Fibroblast of mammary gland (primary cell): ENCODE measurements at regions not wholly inside any gene's neighbourhood (a gene's known extent, or its start where the extent isn't known, plus 50 kb on each side); places are given as distances from the start of the nearest gene placed in this dataset.
"Not testable (repeated sequence)": the region's sequence is repeated elsewhere in the genome, so short reads cannot be mapped to it uniquely, and the experiment has no call there.

Experiments used
- DNase-seq: peaks from one replicate; pipeline ENCODE4 v3.0.0-alpha.2; 2010; ENCODE audit warnings: low read depth
- H3K4me3 ChIP-seq: 2 replicates; pipeline ENCODE4 v1.5.1; 2011; ENCODE audit warnings: low read depth, mild to moderate bottlenecking, low read length, moderate library complexity; ENCODE audit not compliant: control insufficient read depth
- TF ChIP-seq, protein P1 (sequence below): conservative IDR thresholded peaks from 2 replicates; pipeline ENCODE4 v1.5.1; 2011; ENCODE audit warnings: low read depth, low read length, inconsistent platforms; ENCODE audit not compliant: control insufficient read depth, insufficient read depth

- H3K4me3 ChIP-seq: no peak overlapping the region
- no peak for DNase-seq
- TF ChIP-seq, protein P1, sequence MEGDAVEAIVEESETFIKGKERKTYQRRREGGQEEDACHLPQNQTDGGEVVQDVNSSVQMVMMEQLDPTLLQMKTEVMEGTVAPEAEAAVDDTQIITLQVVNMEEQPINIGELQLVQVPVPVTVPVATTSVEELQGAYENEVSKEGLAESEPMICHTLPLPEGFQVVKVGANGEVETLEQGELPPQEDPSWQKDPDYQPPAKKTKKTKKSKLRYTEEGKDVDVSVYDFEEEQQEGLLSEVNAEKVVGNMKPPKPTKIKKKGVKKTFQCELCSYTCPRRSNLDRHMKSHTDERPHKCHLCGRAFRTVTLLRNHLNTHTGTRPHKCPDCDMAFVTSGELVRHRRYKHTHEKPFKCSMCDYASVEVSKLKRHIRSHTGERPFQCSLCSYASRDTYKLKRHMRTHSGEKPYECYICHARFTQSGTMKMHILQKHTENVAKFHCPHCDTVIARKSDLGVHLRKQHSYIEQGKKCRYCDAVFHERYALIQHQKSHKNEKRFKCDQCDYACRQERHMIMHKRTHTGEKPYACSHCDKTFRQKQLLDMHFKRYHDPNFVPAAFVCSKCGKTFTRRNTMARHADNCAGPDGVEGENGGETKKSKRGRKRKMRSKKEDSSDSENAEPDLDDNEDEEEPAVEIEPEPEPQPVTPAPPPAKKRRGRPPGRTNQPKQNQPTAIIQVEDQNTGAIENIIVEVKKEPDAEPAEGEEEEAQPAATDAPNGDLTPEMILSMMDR: no peak
Measured at GRCh38 chr21:22804151-22804550, 1805.9 kb downstream of the NCAM2 start.

DNA sequence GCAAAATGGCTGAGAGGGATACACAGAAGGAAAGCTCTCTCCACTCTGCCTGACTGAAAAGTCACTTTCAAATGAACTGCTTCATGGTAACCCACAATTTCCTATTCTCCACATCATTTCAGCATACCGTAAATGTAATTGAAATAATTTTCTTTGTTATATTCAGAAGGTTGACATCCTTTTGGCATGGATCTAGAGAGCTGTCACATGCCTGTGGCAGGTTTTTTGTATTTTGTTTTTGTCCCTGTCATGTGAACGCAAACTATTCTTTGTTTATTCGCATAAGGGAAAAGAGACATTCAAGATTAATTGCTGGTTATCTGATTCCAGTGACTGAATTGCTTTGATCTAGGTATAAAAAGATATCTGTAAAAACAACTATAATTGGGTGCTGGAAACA lies 1808.1 kb downstream of the NCAM2 start:
- no peak for DNase-seq
- TF ChIP-seq, protein P1: no peak
- H3K4me3 ChIP-seq: no peak overlapping the region

DNA sequence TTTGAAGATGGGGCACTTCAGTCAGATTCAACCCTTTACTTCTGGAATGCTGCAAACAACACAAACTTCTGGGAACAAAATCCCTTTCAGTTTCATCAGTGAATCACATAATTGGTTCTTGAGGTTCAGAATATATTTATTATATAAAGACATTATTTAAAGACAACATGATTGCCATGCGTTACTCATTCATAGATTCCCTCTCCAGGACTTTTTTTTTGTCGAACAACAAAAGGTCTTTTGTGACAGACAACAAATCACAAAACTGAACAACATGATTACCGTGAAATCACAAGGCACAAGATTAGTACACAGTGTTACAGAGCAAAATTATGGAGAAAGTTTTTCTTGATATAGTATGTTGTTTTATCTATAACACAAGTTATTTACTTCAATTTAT lies 1815.0 kb downstream of the NCAM2 start:
- TF ChIP-seq, protein P1: no peak

DNA sequence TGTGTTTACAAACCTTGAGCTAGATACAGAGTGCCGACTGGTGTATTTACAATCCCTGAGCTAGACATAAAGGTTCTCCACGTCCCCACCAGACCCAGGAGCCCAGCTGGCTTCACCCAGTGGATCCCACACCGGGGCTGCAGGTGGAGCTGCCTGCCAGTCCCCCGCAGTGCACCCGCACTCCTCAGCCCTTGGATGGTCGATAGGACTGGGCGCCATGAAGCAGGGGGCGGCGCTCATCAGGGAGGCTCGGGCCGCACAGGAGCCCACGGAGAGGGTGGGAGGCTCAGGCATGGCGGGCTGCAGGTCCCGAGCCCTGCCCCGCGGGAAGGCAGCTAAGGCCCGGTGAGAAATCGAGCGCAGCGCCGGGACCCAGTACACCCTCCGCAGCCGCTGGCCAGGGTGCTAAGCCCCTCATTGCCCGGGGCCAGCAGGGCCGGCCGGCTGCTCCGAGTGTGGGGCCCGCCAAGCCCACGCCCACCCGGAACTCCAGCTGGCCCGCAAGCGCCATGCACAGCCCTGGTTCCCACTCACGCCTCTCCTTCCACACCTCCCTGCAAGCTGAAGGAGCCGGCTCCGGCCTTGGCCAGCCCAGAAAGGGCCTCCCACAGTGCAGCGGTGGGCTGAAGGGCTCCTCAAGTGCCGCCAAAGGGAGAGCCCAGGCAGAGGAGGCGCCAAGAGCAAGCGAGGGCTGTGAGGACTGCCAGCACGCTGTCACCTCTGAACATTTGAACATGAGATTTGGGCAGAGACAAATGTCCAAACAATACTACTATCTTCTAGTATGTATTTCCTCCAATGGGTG lies 1820.7 kb downstream of the NCAM2 start:
- not testable (repeated sequence) for DNase-seq, H3K4me3 ChIP-seq

More for the DNA sequence above, 1815.0 kb downstream of the NCAM2 start:
- DNase-seq: no peak
- no peak overlapping the region for H3K4me3 ChIP-seq

DNA sequence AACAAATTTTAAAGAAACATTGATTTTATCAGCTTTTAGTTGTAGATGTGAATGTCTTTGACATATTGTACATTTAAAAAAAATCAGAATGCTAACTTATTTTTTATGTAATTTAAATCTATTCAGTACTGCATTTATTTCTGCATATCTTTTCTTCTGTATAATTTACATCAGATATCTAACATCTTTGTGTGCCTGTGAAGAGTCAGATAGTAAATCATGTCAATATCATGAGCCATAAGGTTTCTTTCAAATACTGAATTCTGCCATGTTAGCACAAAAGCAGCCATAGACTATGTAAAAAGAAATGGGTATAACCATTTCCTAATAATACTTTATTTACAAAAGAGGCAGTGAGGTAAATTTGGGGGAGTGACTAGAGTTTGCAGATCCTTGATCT lies 1829.2 kb downstream of the NCAM2 start:
- no peak for DNase-seq
- no peak overlapping the region for H3K4me3 ChIP-seq
- TF ChIP-seq, protein P1: no peak

DNA sequence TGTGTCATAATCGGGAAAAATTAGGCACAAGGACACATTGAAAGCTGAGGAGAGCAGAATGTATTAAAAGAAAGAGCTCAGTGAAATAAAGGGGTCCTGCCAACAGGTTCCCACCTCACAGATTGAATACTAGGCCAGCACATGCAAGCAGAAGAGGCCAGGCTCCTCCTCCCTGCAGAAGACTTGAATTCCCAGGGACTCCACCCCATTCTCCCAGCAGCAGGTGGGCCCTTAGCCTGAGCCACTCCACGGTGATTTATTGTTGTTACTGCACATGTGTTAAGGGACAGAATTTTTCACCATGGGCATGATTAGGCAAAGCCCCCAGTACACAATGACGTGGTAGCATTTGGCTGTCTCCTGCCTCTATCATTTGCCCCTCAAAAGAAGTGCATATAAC lies 1844.7 kb downstream of the NCAM2 start:
- H3K4me3 ChIP-seq: no peak overlapping the region
- no peak for DNase-seq
- TF ChIP-seq, protein P1: no peak

DNA sequence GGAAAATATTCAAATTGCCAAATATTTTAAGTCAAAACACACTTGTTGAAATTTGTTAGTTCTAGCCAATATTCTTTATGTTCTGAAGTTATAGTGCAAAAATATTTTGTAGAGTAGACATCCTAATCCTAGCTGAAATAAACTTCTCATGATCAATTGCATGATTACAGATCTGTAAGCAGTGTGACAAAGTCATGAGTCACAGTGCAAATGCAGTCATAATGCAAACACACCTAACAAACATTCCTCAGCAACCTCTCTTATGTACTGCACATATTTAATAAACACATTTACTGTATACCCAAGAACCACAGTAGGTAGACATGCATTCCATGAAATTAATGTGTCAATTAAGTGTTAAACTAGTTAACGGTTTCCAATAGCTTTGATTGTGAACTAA lies 1857.4 kb downstream of the NCAM2 start:
- DNase-seq: no peak
- TF ChIP-seq, protein P1: no peak
- H3K4me3 ChIP-seq: no peak overlapping the region
